Neural progenitor cell (in vitro differentiated cells): ENCODE measurements at regions not wholly inside any gene's neighbourhood (a gene's known extent, or its start where the extent isn't known, plus 50 kb on each side); places are given as distances from the start of the nearest gene placed in this dataset.

Source experiments
- DNase-seq: peaks from one replicate; pipeline ENCODE4 v3.0.0-alpha.2; 2016; ENCODE audit warnings: low spot score
- H2AFZ ChIP-seq: fragments of 200-600 bp; sonication (generic); replicated peaks from 2 replicates; pipeline ENCODE4 v1.6.1; 2016; ENCODE audit warnings: antibody characterized with exemption
- H3F3A ChIP-seq: fragments of 200-600 bp; sonication (generic); 2 replicates; pipeline ENCODE4 v1.6.1; 2016; ENCODE audit warnings: antibody characterized with exemption, low read depth
- H3K27ac ChIP-seq: fragments of 200-600 bp; sonication (generic); 2 replicates; pipeline ENCODE4 v1.5.1; 2016; ENCODE audit warnings: mild to moderate bottlenecking
- H3K27me3 ChIP-seq: fragments of 200-600 bp; sonication (generic); 2 replicates; pipeline ENCODE4 v1.6.1; 2016; ENCODE audit warnings: mild to moderate bottlenecking, moderate library complexity
- H3K36me3 ChIP-seq: fragments of 200-600 bp; sonication (generic); 2 replicates; pipeline ENCODE4 v1.5.1; 2016
- H3K4me1 ChIP-seq: fragments of 200-600 bp; sonication (generic); 2 replicates; pipeline ENCODE4 v1.6.1; 2016; ENCODE audit warnings: mixed run types
- H3K4me2 ChIP-seq: fragments of 200-600 bp; sonication (generic); 2 replicates; pipeline ENCODE4 v1.6.1; 2016
- H3K4me3 ChIP-seq: fragments of 200-600 bp; sonication (generic); 2 replicates; pipeline ENCODE4 v1.5.1; 2016
- H3K79me2 ChIP-seq: fragments of 200-600 bp; sonication (generic); 2 replicates; pipeline ENCODE4 v1.6.1; 2016; ENCODE audit warnings: low read depth
- H3K9ac ChIP-seq: fragments of 200-600 bp; sonication (generic); 2 replicates; pipeline ENCODE4 v1.6.1; 2016
- H3K9me3 ChIP-seq: fragments of 200-600 bp; sonication (generic); 2 replicates; pipeline ENCODE4 v1.5.1; 2016; ENCODE audit warnings: low read depth
- H4K20me1 ChIP-seq: fragments of 200-600 bp; sonication (generic); 2 replicates; pipeline ENCODE4 v1.6.1; 2016; ENCODE audit warnings: low read depth
- H3K27ac Mint-ChIP-seq: 3 replicates; pipeline ENCODE4 v1.8.0; 2021; ENCODE audit warnings: mixed read lengths
- H3K27me3 Mint-ChIP-seq: 2 replicates; pipeline ENCODE4 v1.8.0; 2022; ENCODE audit warnings: low read depth, mild to moderate bottlenecking, inconsistent platforms, moderate library complexity, mixed read lengths; ENCODE audit not compliant: insufficient read depth
- H3K36me3 Mint-ChIP-seq: 3 replicates; pipeline ENCODE4 v1.8.0; 2021; ENCODE audit warnings: mixed read lengths
- H3K4me1 Mint-ChIP-seq: 3 replicates; pipeline ENCODE4 v1.8.0; 2021; ENCODE audit warnings: mixed read lengths
- H3K4me3 Mint-ChIP-seq: 3 replicates; pipeline ENCODE4 v1.8.0; 2021; ENCODE audit warnings: mild to moderate bottlenecking, moderate library complexity, mixed read lengths
- H3K9me3 Mint-ChIP-seq: 3 replicates; pipeline ENCODE4 v1.8.0; 2020; ENCODE audit warnings: mixed read lengths
- CTCF ChIP-seq: fragments of 200-600 bp; sonication (generic); IDR thresholded peaks from 2 replicates; pipeline ENCODE4 v1.5.1; 2017; ENCODE audit warnings: antibody characterized with exemption, mild to moderate bottlenecking
- EZH2 ChIP-seq: fragments of 200-600 bp; sonication (generic); IDR thresholded peaks from 2 replicates; pipeline ENCODE4 v1.6.1; 2017; ENCODE audit warnings: antibody characterized with exemption, mild to moderate bottlenecking, moderate library complexity
- EZH2phosphoT487 ChIP-seq: fragments of 200-600 bp; sonication (generic); IDR thresholded peaks from 2 replicates; pipeline ENCODE4 v1.6.1; 2017; ENCODE audit warnings: antibody characterized with exemption

- no peak overlapping the region for H3K9ac ChIP-seq
- H3K4me2 ChIP-seq = no peak overlapping the region
- peaks cover 38% of the 10 kb centered on the region for H3K9me3 Mint-ChIP-seq
- peaks cover 3% of the 10 kb centered on the region for H3K9me3 ChIP-seq
- H3F3A ChIP-seq = no peaks in the 10 kb centered on the region
- no peaks in the 10 kb centered on the region for H3K79me2 ChIP-seq
- H3K4me3 Mint-ChIP-seq = no peak overlapping the region
- H3K27me3 Mint-ChIP-seq = peaks cover 8% of the 10 kb centered on the region
- no peaks in the 10 kb centered on the region for H3K36me3 Mint-ChIP-seq
- H3K4me1 ChIP-seq = no peaks in the 10 kb centered on the region
- H3K4me1 Mint-ChIP-seq = no peaks in the 10 kb centered on the region
- no peaks in the 10 kb centered on the region for H4K20me1 ChIP-seq
- no peak overlapping the region for H3K4me3 ChIP-seq
- H3K27me3 ChIP-seq = no peaks in the 10 kb centered on the region
- no peak overlapping the region for H3K27ac ChIP-seq
- H2AFZ ChIP-seq = no peak overlapping the region
- DNase-seq = no peak
- no peak for TF ChIP-seq CTCF
- no peak for TF ChIP-seq EZH2phosphoT487
- no peak for TF ChIP-seq EZH2
- no peak overlapping the region for H3K27ac Mint-ChIP-seq
- no peaks in the 10 kb centered on the region for H3K36me3 ChIP-seq
Observed at GRCh38 chr16:35749253-35750141, 2290.1 kb downstream of the TP53TG3F start.

GRCh38 chr16:35750157-35750689 lies 2290.8 kb downstream of the TP53TG3F start:
- H3K4me1 Mint-ChIP-seq = no peaks in the 10 kb centered on the region
- Histone ChIP-seq H3K4me3 (no peak overlapping the region), H4K20me1 (no peaks in the 10 kb centered on the region), H3K9ac (no peak overlapping the region), H3K9me3 (peaks cover 2% of the 10 kb centered on the region), H3K36me3 (no peaks in the 10 kb centered on the region), H3K27ac (no peak overlapping the region), H3K4me2 (no peak overlapping the region), H3K79me2 (no peaks in the 10 kb centered on the region), H3K27me3 (no peaks in the 10 kb centered on the region), H3F3A (no peaks in the 10 kb centered on the region), H3K4me1 (no peaks in the 10 kb centered on the region), H2AFZ (no peak overlapping the region)
- H3K27me3 Mint-ChIP-seq = peaks cover 8% of the 10 kb centered on the region
- no peak for TF ChIP-seq EZH2phosphoT487
- TF ChIP-seq CTCF = no peak
- no peak for TF ChIP-seq EZH2
- no peak overlapping the region for H3K4me3 Mint-ChIP-seq
- H3K27ac Mint-ChIP-seq = no peak overlapping the region
- H3K36me3 Mint-ChIP-seq = no peaks in the 10 kb centered on the region
- no peak for DNase-seq
- peaks cover 38% of the 10 kb centered on the region for H3K9me3 Mint-ChIP-seq

GRCh38 chr16:35750701-35751104 lies 2291.3 kb downstream of the TP53TG3F start:
- H3K9ac ChIP-seq = no peak overlapping the region
- no peaks in the 10 kb centered on the region for H3K9me3 ChIP-seq
- Mint-ChIP-seq H3K4me3 (no peak overlapping the region), H3K4me1 (no peaks in the 10 kb centered on the region), H3K27ac (no peak overlapping the region), H3K9me3 (peaks cover 38% of the 10 kb centered on the region), H3K27me3 (peaks cover 8% of the 10 kb centered on the region), H3K36me3 (no peaks in the 10 kb centered on the region)
- no peaks in the 10 kb centered on the region for H4K20me1 ChIP-seq
- H3K36me3 ChIP-seq = no peaks in the 10 kb centered on the region
- H3F3A ChIP-seq = no peaks in the 10 kb centered on the region
- no peak overlapping the region for H3K27ac ChIP-seq
- no peaks in the 10 kb centered on the region for H3K4me1 ChIP-seq
- H3K4me3 ChIP-seq = no peak overlapping the region
- H3K4me2 ChIP-seq = no peak overlapping the region
- H2AFZ ChIP-seq = no peak overlapping the region
- no peak for DNase-seq
- TF ChIP-seq EZH2phosphoT487 = no peak
- TF ChIP-seq CTCF = no peak
- TF ChIP-seq EZH2 = no peak
- H3K79me2 ChIP-seq = no peaks in the 10 kb centered on the region
- H3K27me3 ChIP-seq = no peaks in the 10 kb centered on the region
